HepG2 (cell line): ENCODE measurements at regions not wholly inside any gene's neighbourhood (a gene's known extent, or its start where the extent isn't known, plus 50 kb on each side); places are given as distances from the start of the nearest gene placed in this dataset.

ENCODE experiments used
- ADNP ChIP-seq: sonication (generic); formaldehyde crosslinking; IDR thresholded peaks from 2 replicates; pipeline ENCODE4 v1.4.0; 2020; ENCODE audit warnings: missing genetic modification reagents
- AHDC1 ChIP-seq: sonication (generic); formaldehyde crosslinking; IDR thresholded peaks from 2 replicates; pipeline ENCODE4 v1.5.1; 2020; ENCODE audit warnings: mild to moderate bottlenecking, missing genetic modification reagents, borderline replicate concordance
- BRF2 ChIP-seq: sonication (generic); formaldehyde crosslinking; IDR thresholded peaks from 2 replicates; pipeline ENCODE4 v1.8.1; 2022; ENCODE audit warnings: mild to moderate bottlenecking, missing genetic modification reagents
- CBFB ChIP-seq: sonication (generic); formaldehyde crosslinking; IDR thresholded peaks from 2 replicates; pipeline ENCODE4 v1.4.0; 2020; ENCODE audit warnings: missing genetic modification reagents
- HDAC1 ChIP-seq: sonication (generic); formaldehyde crosslinking; IDR thresholded peaks from 2 replicates; pipeline ENCODE4 v1.5.1; 2020; ENCODE audit warnings: mild to moderate bottlenecking, missing genetic modification reagents
- KLF6 ChIP-seq: IDR thresholded peaks from 2 replicates; pipeline ENCODE4 v1.8.0; 2016; ENCODE audit warnings: missing biosample characterization, missing genetic modification reagents
- MYNN ChIP-seq: sonication (generic); formaldehyde crosslinking; IDR thresholded peaks from 2 replicates; pipeline ENCODE4 v1.4.0; 2020; ENCODE audit warnings: mild to moderate bottlenecking, low read depth, missing genetic modification reagents
- PAF1 ChIP-seq: IDR thresholded peaks from 2 replicates; pipeline ENCODE4 v1.6.1; 2016; ENCODE audit warnings: missing genetic modification reagents, missing compliant biosample characterization
- RCOR2 ChIP-seq: IDR thresholded peaks from 2 replicates; pipeline ENCODE4 v1.6.1; 2016; ENCODE audit warnings: missing biosample characterization, missing genetic modification reagents
- SYNCRIP ChIP-seq: fragments of 200-400 bp; formaldehyde crosslinking; IDR thresholded peaks from 2 replicates; pipeline ENCODE4 v1.6.1; 2018; ENCODE audit warnings: mild to moderate bottlenecking, low read depth, low read length; ENCODE audit not compliant: insufficient read depth
- TBX2 ChIP-seq: sonication (generic); formaldehyde crosslinking; IDR thresholded peaks from 2 replicates; pipeline ENCODE4 v1.5.0; 2020; ENCODE audit warnings: missing genetic modification reagents, mild to moderate bottlenecking, borderline replicate concordance
- UBTF ChIP-seq: sonication (generic); formaldehyde crosslinking; IDR thresholded peaks from 2 replicates; pipeline ENCODE4 v1.4.0; 2020; ENCODE audit warnings: mild to moderate bottlenecking, missing genetic modification reagents
- ZNF276 ChIP-seq: sonication (generic); formaldehyde crosslinking; IDR thresholded peaks from 2 replicates; pipeline ENCODE4 v1.4.0; 2020; ENCODE audit warnings: mild to moderate bottlenecking, low read depth, missing genetic modification reagents
- ZNF510 ChIP-seq: sonication (generic); formaldehyde crosslinking; IDR thresholded peaks from 2 replicates; pipeline ENCODE4 v1.4.0; 2020; ENCODE audit warnings: low read depth, mild to moderate bottlenecking, missing genetic modification reagents
- ZSCAN20 ChIP-seq: sonication (generic); formaldehyde crosslinking; IDR thresholded peaks from 2 replicates; pipeline ENCODE4 v1.4.0; 2020; ENCODE audit warnings: missing genetic modification reagents, mild to moderate bottlenecking, borderline replicate concordance

GRCh38 chr2:138184428-138184827, 220.2 kb downstream of the HNMT start (continued):
- TF ChIP-seq CBFB (CRISPR knock-in tag) (no peak), UBTF (CRISPR knock-in tag) (no peak), BRF2 (no peak), AHDC1 (CRISPR knock-in tag) (peak; percentile 88), TBX2 (CRISPR knock-in tag) (peak; percentile 48; the same call in 1 of the 2 replicates), SYNCRIP (no peak), RCOR2 (CRISPR knock-in tag) (no peak), ZSCAN20 (CRISPR knock-in tag) (no peak), KLF6 (CRISPR knock-in tag) (peak; percentile 42; the same call in 1 of the 2 replicates), ZNF276 (CRISPR knock-in tag) (no peak), ZNF510 (no peak), PAF1 (no peak), ADNP (no peak), MYNN (CRISPR knock-in tag) (no peak), HDAC1 (no peak)
